HepG2 (cell line): ENCODE measurements at regions not wholly inside any gene's neighbourhood (a gene's known extent, or its start where the extent isn't known, plus 50 kb on each side); places are given as distances from the start of the nearest gene placed in this dataset.

Source experiments
- ATAC-seq: fragments of 200-7000 bp; cut with Tn5 transposase; 3 replicates; pipeline ENCODE4 v1.9.1; 2020; ENCODE audit warnings: mild to moderate bottlenecking, moderate library complexity
- BruUV-seq: library from RNA; stranded (reverse); fragments of 400-500 nt; replicated peaks from 2 replicates; lab custom pipeline; 2021; lab: Mats Ljungman, UMichigan
- CTCF ChIA-PET: fragments of 300-600 bp; formaldehyde crosslinking; extraction: SDS; loops from one replicate; lab custom pipeline; 2021; ENCODE audit warnings: low total read pairs, inconsistent platforms, low intra/inter-chr PET ratio; lab: Yijun Ruan, JAX
- POLR2A ChIA-PET: fragments of 350-600 bp; sonication (Branson Sonifier 250); formaldehyde crosslinking; loops from one replicate; lab custom pipeline; 2020; ENCODE audit warnings: antibody characterized with exemption, inconsistent platforms; lab: Yijun Ruan, JAX
- DNase-seq: peaks from one replicate; pipeline ENCODE4 v3.0.0-alpha.2; 2015; ENCODE audit warnings: low spot score
- FAIRE-seq: peaks from 3 replicates; lab custom pipeline; 2011; peaks lifted over from hg19 to GRCh38; lab: Jason Lieb, UNC
- H2AFZ ChIP-seq: one replicate; pipeline ENCODE4 v1.6.1; 2011; ENCODE audit warnings: low read length, inconsistent platforms
- H3K27ac ChIP-seq: fragments of 300-600 bp; 3 replicates; pipeline ENCODE4 v1.8.0; 2011; ENCODE audit warnings: mixed run types, mild to moderate bottlenecking, mixed read lengths, low read length, inconsistent platforms; ENCODE audit not compliant: insufficient read depth; ENCODE audit errors: extremely low read length
- H3K27me3 ChIP-seq, 2 experiments: fragments of 200-600 bp in 1 of 2; 2 replicates in 1 of 2; 3 replicates in 1 of 2; pipeline versions ENCODE4 v1.6.0 to v1.8.0; 2011; ENCODE audit warnings: low read length in 2 of 2, mild to moderate bottlenecking in 2 of 2, moderate library complexity in 2 of 2, inconsistent platforms in 1 of 2; ENCODE audit not compliant: insufficient read depth in 2 of 2, control insufficient read depth in 1 of 2
- H3K36me3 ChIP-seq, 2 experiments: fragments of 200-600 bp in 1 of 2; replicated peaks in 1 of 2; 2 replicates in 1 of 2; 3 replicates in 1 of 2; pipeline versions ENCODE4 v1.5.1 to v1.8.0; 2011; ENCODE audit warnings: low read length in 2 of 2, inconsistent platforms in 1 of 2; ENCODE audit not compliant: insufficient read depth in 2 of 2, control insufficient read depth in 1 of 2
- H3K4me1 ChIP-seq: 2 replicates; pipeline ENCODE4 v1.5.1; 2012; ENCODE audit warnings: low read length, inconsistent platforms; ENCODE audit not compliant: insufficient read depth
- H3K4me2 ChIP-seq: 2 replicates; pipeline ENCODE4 v1.6.0; 2011; ENCODE audit warnings: low read depth, low read length, inconsistent platforms
- H3K4me3 ChIP-seq, 3 experiments: fragments of 200-600 bp in 1 of 3; sonication (generic), shearing (Covaris generic) in 1 of 3; replicated peaks in 1 of 3; 2 replicates each; pipeline ENCODE4 v1.5.1; 2011 to 2016; ENCODE audit warnings: low read length in 3 of 3, inconsistent platforms in 2 of 3, low read depth in 2 of 3, mild to moderate bottlenecking in 2 of 3, control low read depth in 1 of 3, mixed read lengths in 1 of 3; ENCODE audit not compliant: insufficient read depth in 1 of 3
- H3K79me2 ChIP-seq: one replicate; pipeline ENCODE4 v1.6.1; 2011; ENCODE audit warnings: low read length, inconsistent platforms; ENCODE audit not compliant: insufficient read depth
- H3K9ac ChIP-seq: 2 replicates; pipeline ENCODE4 v1.6.0; 2011; ENCODE audit warnings: mild to moderate bottlenecking, low read depth, low read length, inconsistent platforms; ENCODE audit not compliant: insufficient read depth
- H3K9me3 ChIP-seq: 2 replicates; pipeline ENCODE4 v1.5.1; 2012; ENCODE audit warnings: mild to moderate bottlenecking, low read length
- H4K20me1 ChIP-seq: 2 replicates; pipeline ENCODE4 v1.6.0; 2011; ENCODE audit warnings: inconsistent platforms, mild to moderate bottlenecking, low read length, moderate library complexity; ENCODE audit not compliant: insufficient read depth
- DPF2 ChIP-seq: sonication (generic); formaldehyde crosslinking; IDR thresholded peaks from 2 replicates; pipeline ENCODE4 v1.4.0; 2020; ENCODE audit warnings: mild to moderate bottlenecking, low read depth, missing genetic modification reagents, borderline replicate concordance
- FOSL2 ChIP-seq: sonication (generic); formaldehyde crosslinking; IDR thresholded peaks from 2 replicates; pipeline ENCODE4 v1.4.0; 2020; ENCODE audit warnings: missing genetic modification reagents
- FOXA3 ChIP-seq: IDR thresholded peaks from 2 replicates; pipeline ENCODE4 v1.6.1; 2016; ENCODE audit warnings: missing genetic modification reagents, missing compliant biosample characterization
- MAFK ChIP-seq, 2 experiments: IDR thresholded peaks in 1 of 2; conservative IDR thresholded peaks in 1 of 2; 2 replicates each; pipeline ENCODE4 v1.6.1; 2011; ENCODE audit warnings: improper control_type of control experiment in 2 of 2, low read length in 2 of 2
- MBD4 ChIP-seq: IDR thresholded peaks from 2 replicates; pipeline ENCODE4 v1.6.1; 2012; ENCODE audit warnings: low read length, inconsistent platforms, borderline replicate concordance
- MTA3 ChIP-seq: sonication (generic); formaldehyde crosslinking; IDR thresholded peaks from 2 replicates; pipeline ENCODE4 v1.4.0; 2020; ENCODE audit warnings: missing genetic modification reagents
- NFIB ChIP-seq: sonication (generic); formaldehyde crosslinking; IDR thresholded peaks from 2 replicates; pipeline ENCODE4 v1.9.0; 2021; ENCODE audit warnings: missing genetic modification reagents, mild to moderate bottlenecking, borderline replicate concordance
- SIX4 ChIP-seq: sonication (generic); formaldehyde crosslinking; IDR thresholded peaks from 2 replicates; pipeline ENCODE4 v1.4.0; 2020; ENCODE audit warnings: missing genetic modification reagents
- ZFP36 ChIP-seq: fragments of 150-350 bp; IDR thresholded peaks from 2 replicates; pipeline ENCODE4 v1.6.1; 2018; ENCODE audit warnings: borderline replicate concordance, low read length, low read depth; ENCODE audit not compliant: partially characterized antibody
- ZNF546 ChIP-seq: sonication (generic); formaldehyde crosslinking; conservative IDR thresholded peaks from 2 replicates; pipeline ENCODE4 v1.8.1; 2023; ENCODE audit warnings: mild to moderate bottlenecking, missing genetic modification reagents
- WGBS: methylation state at CpG from one replicate; pipeline ENCODE4 v1.1.6; 2017; ENCODE audit warnings: low lambda C conversion rate; 5-methylcytosine and 5-hydroxymethylcytosine counted together
- in situ Hi-C: cut with HindIII; loops from 2 replicates; pipeline ENCODE4 v1.10.0; 2017; ENCODE audit warnings: low pct_unique_long_range_greater_than_20kb; ENCODE audit not compliant: extremely low pct_ligation_motif_present
- intact Hi-C: fragments of 100-400 bp; cut with micrococcal nuclease; formaldehyde crosslinking; loops from one replicate; pipeline ENCODE4 v1.10.0; 2022; ENCODE audit not compliant: unreplicated experiment
- TF ChIP-seq, protein P1 (sequence below): sonication (generic); formaldehyde crosslinking; IDR thresholded peaks from 2 replicates; pipeline ENCODE4 v1.4.0; 2020; ENCODE audit warnings: missing genetic modification reagents; ENCODE audit errors: not compliant biosample characterization
- TF ChIP-seq, protein P2 (sequence below): sonication (generic); formaldehyde crosslinking; IDR thresholded peaks from 2 replicates; pipeline ENCODE4 v1.5.0; 2020; ENCODE audit warnings: mild to moderate bottlenecking, missing genetic modification reagents
- TF ChIP-seq, protein P3 (sequence below): sonication (generic); formaldehyde crosslinking; conservative IDR thresholded peaks from 2 replicates; pipeline ENCODE4 v1.4.0; 2020; ENCODE audit warnings: missing genetic modification reagents
- TF ChIP-seq, protein P4 (sequence below): sonication (generic); formaldehyde crosslinking; IDR thresholded peaks from 2 replicates; pipeline ENCODE4 v1.8.1; 2022; ENCODE audit warnings: low read depth, mild to moderate bottlenecking, missing genetic modification reagents

DNA sequence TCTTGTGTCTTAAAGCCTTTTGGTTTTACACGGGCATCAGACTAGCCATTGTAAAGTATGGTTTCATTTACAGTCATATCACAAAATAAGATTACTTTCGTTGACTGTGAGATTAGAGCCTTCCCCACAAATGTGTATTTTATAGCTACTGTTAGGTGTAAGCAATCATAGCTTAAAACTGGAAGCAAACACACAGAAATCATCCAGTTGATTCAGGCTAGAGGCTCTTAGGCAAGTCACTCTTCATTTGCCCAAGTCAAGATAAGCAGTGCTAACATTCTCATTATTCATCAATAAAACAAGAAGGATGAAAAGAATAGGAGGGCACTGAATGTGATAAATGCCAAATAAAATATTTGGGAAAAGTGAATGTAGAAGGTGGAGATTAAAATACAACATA lies 448.7 kb upstream of the FAM241A start:
- Histone ChIP-seq H4K20me1 (no peaks in the 10 kb centered on the region), H3K4me3 (no peak overlapping the region), H3K27ac (no peak overlapping the region), H3K9me3 (no peaks in the 10 kb centered on the region), H2AFZ (no peak overlapping the region), H3K79me2 (no peaks in the 10 kb centered on the region), H3K36me3 (no peaks in the 10 kb centered on the region), H3K4me2 (no peak overlapping the region), H3K4me1 (no peaks in the 10 kb centered on the region), H3K9ac (no peak overlapping the region), H3K27me3 (no peaks in the 10 kb centered on the region)
- in situ Hi-C loops (no loop called here), intact Hi-C loops (no loop called here)
- ChIA-PET CTCF (no interaction called here), POLR2A (no interaction called here)
- TF ChIP-seq, protein P1, sequence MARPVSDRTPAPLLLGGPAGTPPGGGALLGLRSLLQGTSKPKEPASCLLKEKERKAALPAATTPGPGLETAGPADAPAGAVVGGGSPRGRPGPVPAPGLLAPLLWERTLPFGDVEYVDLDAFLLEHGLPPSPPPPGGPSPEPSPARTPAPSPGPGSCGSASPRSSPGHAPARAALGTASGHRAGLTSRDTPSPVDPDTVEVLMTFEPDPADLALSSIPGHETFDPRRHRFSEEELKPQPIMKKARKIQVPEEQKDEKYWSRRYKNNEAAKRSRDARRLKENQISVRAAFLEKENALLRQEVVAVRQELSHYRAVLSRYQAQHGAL (CRISPR knock-in tag): no peak
- TF ChIP-seq MAFK (conservative IDR thresholded peaks at IDR 0.05 in 1 of 2, IDR thresholded peaks at IDR 0.05 in 1 of 2; ENCODE audit: low read length in 2 of 2) (no peak), ZNF546 (CRISPR knock-in tag) (no peak), FOSL2 (CRISPR knock-in tag) (no peak), NFIB (no peak), ZFP36 (no peak), MBD4 (no peak), FOXA3 (CRISPR knock-in tag) (no peak), DPF2 (no peak), SIX4 (CRISPR knock-in tag) (no peak), MTA3 (no peak)
- TF ChIP-seq, protein P2, sequence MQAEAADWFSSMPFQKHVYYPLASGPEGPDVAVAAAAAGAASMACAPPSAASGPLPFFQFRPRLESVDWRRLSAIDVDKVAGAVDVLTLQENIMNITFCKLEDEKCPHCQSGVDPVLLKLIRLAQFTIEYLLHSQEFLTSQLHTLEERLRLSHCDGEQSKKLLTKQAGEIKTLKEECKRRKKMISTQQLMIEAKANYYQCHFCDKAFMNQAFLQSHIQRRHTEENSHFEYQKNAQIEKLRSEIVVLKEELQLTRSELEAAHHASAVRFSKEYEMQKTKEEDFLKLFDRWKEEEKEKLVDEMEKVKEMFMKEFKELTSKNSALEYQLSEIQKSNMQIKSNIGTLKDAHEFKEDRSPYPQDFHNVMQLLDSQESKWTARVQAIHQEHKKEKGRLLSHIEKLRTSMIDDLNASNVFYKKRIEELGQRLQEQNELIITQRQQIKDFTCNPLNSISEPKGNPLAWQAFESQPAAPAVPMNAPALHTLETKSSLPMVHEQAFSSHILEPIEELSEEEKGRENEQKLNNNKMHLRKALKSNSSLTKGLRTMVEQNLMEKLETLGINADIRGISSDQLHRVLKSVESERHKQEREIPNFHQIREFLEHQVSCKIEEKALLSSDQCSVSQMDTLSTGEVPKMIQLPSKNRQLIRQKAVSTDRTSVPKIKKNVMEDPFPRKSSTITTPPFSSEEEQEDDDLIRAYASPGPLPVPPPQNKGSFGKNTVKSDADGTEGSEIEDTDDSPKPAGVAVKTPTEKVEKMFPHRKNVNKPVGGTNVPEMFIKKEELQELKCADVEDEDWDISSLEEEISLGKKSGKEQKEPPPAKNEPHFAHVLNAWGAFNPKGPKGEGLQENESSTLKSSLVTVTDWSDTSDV (CRISPR knock-in tag): no peak
- TF ChIP-seq, protein P3, sequence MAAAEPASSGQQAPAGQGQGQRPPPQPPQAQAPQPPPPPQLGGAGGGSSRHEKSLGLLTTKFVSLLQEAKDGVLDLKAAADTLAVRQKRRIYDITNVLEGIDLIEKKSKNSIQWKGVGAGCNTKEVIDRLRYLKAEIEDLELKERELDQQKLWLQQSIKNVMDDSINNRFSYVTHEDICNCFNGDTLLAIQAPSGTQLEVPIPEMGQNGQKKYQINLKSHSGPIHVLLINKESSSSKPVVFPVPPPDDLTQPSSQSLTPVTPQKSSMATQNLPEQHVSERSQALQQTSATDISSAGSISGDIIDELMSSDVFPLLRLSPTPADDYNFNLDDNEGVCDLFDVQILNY: no peak
- TF ChIP-seq, protein P4, sequence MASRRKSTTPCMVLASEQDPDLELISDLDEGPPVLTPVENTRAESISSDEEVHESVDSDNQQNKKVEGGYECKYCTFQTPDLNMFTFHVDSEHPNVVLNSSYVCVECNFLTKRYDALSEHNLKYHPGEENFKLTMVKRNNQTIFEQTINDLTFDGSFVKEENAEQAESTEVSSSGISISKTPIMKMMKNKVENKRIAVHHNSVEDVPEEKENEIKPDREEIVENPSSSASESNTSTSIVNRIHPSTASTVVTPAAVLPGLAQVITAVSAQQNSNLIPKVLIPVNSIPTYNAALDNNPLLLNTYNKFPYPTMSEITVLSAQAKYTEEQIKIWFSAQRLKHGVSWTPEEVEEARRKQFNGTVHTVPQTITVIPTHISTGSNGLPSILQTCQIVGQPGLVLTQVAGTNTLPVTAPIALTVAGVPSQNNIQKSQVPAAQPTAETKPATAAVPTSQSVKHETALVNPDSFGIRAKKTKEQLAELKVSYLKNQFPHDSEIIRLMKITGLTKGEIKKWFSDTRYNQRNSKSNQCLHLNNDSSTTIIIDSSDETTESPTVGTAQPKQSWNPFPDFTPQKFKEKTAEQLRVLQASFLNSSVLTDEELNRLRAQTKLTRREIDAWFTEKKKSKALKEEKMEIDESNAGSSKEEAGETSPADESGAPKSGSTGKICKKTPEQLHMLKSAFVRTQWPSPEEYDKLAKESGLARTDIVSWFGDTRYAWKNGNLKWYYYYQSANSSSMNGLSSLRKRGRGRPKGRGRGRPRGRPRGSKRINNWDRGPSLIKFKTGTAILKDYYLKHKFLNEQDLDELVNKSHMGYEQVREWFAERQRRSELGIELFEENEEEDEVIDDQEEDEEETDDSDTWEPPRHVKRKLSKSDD (CRISPR knock-in tag): no peak
- FAIRE-seq (no peak), DNase-seq (no peak), ATAC-seq (no peak)
- 0% methylated on average over 2 of the region's 2 CpGs for WGBS
- BruUV-seq: no TSS peak
